Suprapubic skin (tissue), 3 donors: ENCODE measurements at regions not wholly inside any gene's neighbourhood (a gene's known extent, or its start where the extent isn't known, plus 50 kb on each side); places are given as distances from the start of the nearest gene placed in this dataset.
"Not testable (repeated sequence)": the region's sequence is repeated elsewhere in the genome, so short reads cannot be mapped to it uniquely, and the experiment has no call there.

ENCODE experiments used
- CTCF ChIP-seq, 2 donors: fragments of 200-600 bp in 1 of 2; fragments of 450-650 bp in 1 of 2; sonication (generic) in 1 of 2; IDR thresholded peaks; one replicate each; pipeline ENCODE4 v1.5.1; 2016 to 2019; ENCODE audit warnings: antibody characterized with exemption in 2 of 2, mild to moderate bottlenecking in 1 of 2, moderate library complexity in 1 of 2
- EP300 ChIP-seq: sonication (generic); formaldehyde crosslinking; IDR thresholded peaks from one replicate; pipeline ENCODE4 v1.6.1; 2017; ENCODE audit warnings: antibody characterized with exemption
- POLR2A ChIP-seq, 2 donors: fragments of 450-650 bp; IDR thresholded peaks; one replicate each; pipeline ENCODE4 v1.6.1; 2017; ENCODE audit warnings: antibody characterized with exemption in 2 of 2, mild to moderate bottlenecking in 2 of 2, moderate library complexity in 2 of 2

GRCh38 chr6:60799146-60799545 is 1486.9 kb downstream of the KHDRBS2 start:
- not testable (repeated sequence) for TF ChIP-seq CTCF (IDR thresholded peaks at IDR 0.05); POLR2A (IDR thresholded peaks at IDR 0.05); EP300
